ENCODE measurements at regions not wholly inside any gene's neighbourhood (a gene's known extent, or its start where the extent isn't known, plus 50 kb on each side); places are given as distances from the start of the nearest gene placed in this dataset.

- H3K9ac ChIP-seq (ENCODE audit: low read length in 5 of 5), result no peak overlapping the region
- no peaks in the 10 kb centered on the region for H3K9me3 ChIP-seq (ENCODE audit: control insufficient read depth in 5 of 5, low read length in 5 of 5)
- H3K4me1 ChIP-seq (ENCODE audit: control insufficient read depth in 5 of 5, insufficient read depth in 5 of 5, low read length in 5 of 5), result peaks cover 0 to 4% (median 0%) of the 10 kb centered on the region in 5 donors
- no peaks in the 10 kb centered on the region for H3K27me3 ChIP-seq (ENCODE audit: control insufficient read depth in 5 of 5, insufficient read depth in 4 of 5, low read length in 5 of 5)
- no peaks in the 10 kb centered on the region for H3K36me3 ChIP-seq (ENCODE audit: control insufficient read depth in 5 of 5, insufficient read depth in 5 of 5, low read length in 5 of 5)
- H3K4me3 ChIP-seq (ENCODE audit: low read depth in 1 of 5, low read length in 5 of 5), result no peak overlapping the region
- no peak overlapping the region for H3K27ac ChIP-seq (ENCODE audit: low read depth, low read length)
These were observed 209.9 kb upstream of the CTNNB1 start for GRCh38 chr3:40989141-40990061.

GRCh38 chr3:40990062-40990456, 209.2 kb upstream of the CTNNB1 start:
- H3K27ac ChIP-seq (ENCODE audit: low read depth, low read length), result no peak overlapping the region
- H3K9me3 ChIP-seq (ENCODE audit: control insufficient read depth in 5 of 5, low read length in 5 of 5), result no peaks in the 10 kb centered on the region
- no peaks in the 10 kb centered on the region for H3K27me3 ChIP-seq (ENCODE audit: control insufficient read depth in 5 of 5, insufficient read depth in 4 of 5, low read length in 5 of 5)
- H3K36me3 ChIP-seq (ENCODE audit: control insufficient read depth in 5 of 5, insufficient read depth in 5 of 5, low read length in 5 of 5), result no peaks in the 10 kb centered on the region
- peaks cover 0 to 4% (median 0%) of the 10 kb centered on the region in 5 donors for H3K4me1 ChIP-seq (ENCODE audit: control insufficient read depth in 5 of 5, insufficient read depth in 5 of 5, low read length in 5 of 5)
- no peak overlapping the region for H3K9ac ChIP-seq (ENCODE audit: low read length in 5 of 5)
- H3K4me3 ChIP-seq (ENCODE audit: low read depth in 1 of 5, low read length in 5 of 5), result no peak overlapping the region

GRCh38 chr3:40992023-40992422, 207.3 kb upstream of the CTNNB1 start:
- no peak overlapping the region for H3K9ac ChIP-seq (ENCODE audit: low read length in 5 of 5)
- no peak overlapping the region for H3K27ac ChIP-seq (ENCODE audit: low read depth, low read length)
- no peaks in the 10 kb centered on the region for H3K36me3 ChIP-seq (ENCODE audit: control insufficient read depth in 5 of 5, insufficient read depth in 5 of 5, low read length in 5 of 5)
- peaks cover 0 to 2% (median 0%) of the 10 kb centered on the region in 5 donors for H3K27me3 ChIP-seq (ENCODE audit: control insufficient read depth in 5 of 5, insufficient read depth in 4 of 5, low read length in 5 of 5)
- no peaks in the 10 kb centered on the region for H3K9me3 ChIP-seq (ENCODE audit: control insufficient read depth in 5 of 5, low read length in 5 of 5)
- no peak overlapping the region for H3K4me3 ChIP-seq (ENCODE audit: low read depth in 1 of 5, low read length in 5 of 5)
- peaks cover 0 to 4% (median 0%) of the 10 kb centered on the region in 5 donors for H3K4me1 ChIP-seq (ENCODE audit: control insufficient read depth in 5 of 5, insufficient read depth in 5 of 5, low read length in 5 of 5)

GRCh38 chr3:40994611-40995010, 204.7 kb upstream of the CTNNB1 start:
- Histone ChIP-seq H3K9me3 (ENCODE audit: control insufficient read depth in 5 of 5, low read length in 5 of 5) (no peaks in the 10 kb centered on the region), H3K27ac (ENCODE audit: low read depth, low read length) (no peak overlapping the region), H3K36me3 (ENCODE audit: control insufficient read depth in 5 of 5, insufficient read depth in 5 of 5, low read length in 5 of 5) (no peaks in the 10 kb centered on the region)

GRCh38 chr3:40995271-40995670, 204.0 kb upstream of the CTNNB1 start:
- Histone ChIP-seq H3K9ac (ENCODE audit: low read length in 5 of 5) (no peak overlapping the region), H3K4me3 (ENCODE audit: low read depth in 1 of 5, low read length in 5 of 5) (no peak overlapping the region), H3K27ac (ENCODE audit: low read depth, low read length) (no peak overlapping the region), H3K27me3 (ENCODE audit: control insufficient read depth in 5 of 5, insufficient read depth in 4 of 5, low read length in 5 of 5) (peaks cover 0 to 2% (median 0%) of the 10 kb centered on the region in 5 donors), H3K9me3 (ENCODE audit: control insufficient read depth in 5 of 5, low read length in 5 of 5) (no peaks in the 10 kb centered on the region), H3K4me1 (ENCODE audit: control insufficient read depth in 5 of 5, insufficient read depth in 5 of 5, low read length in 5 of 5) (peaks cover 0 to 14% (median 5%) of the 10 kb centered on the region in 5 donors), H3K36me3 (ENCODE audit: control insufficient read depth in 5 of 5, insufficient read depth in 5 of 5, low read length in 5 of 5) (no peaks in the 10 kb centered on the region)

More at GRCh38 chr3:40994611-40995010, 204.7 kb upstream of the CTNNB1 start:
- no peak overlapping the region for H3K4me3 ChIP-seq (ENCODE audit: low read depth in 1 of 5, low read length in 5 of 5)
- H3K27me3 ChIP-seq (ENCODE audit: control insufficient read depth in 5 of 5, insufficient read depth in 4 of 5, low read length in 5 of 5), result peaks cover 0 to 2% (median 0%) of the 10 kb centered on the region in 5 donors
- H3K4me1 ChIP-seq (ENCODE audit: control insufficient read depth in 5 of 5, insufficient read depth in 5 of 5, low read length in 5 of 5), result peaks cover 0 to 11% (median 5%) of the 10 kb centered on the region in 5 donors
- H3K9ac ChIP-seq (ENCODE audit: low read length in 5 of 5), result no peak overlapping the region

- peaks cover 0 to 22% (median 5%) of the 10 kb centered on the region in 5 donors for H3K4me1 ChIP-seq (ENCODE audit: control insufficient read depth in 5 of 5, insufficient read depth in 5 of 5, low read length in 5 of 5)
These were observed 202.9 kb upstream of the CTNNB1 start for GRCh38 chr3:40996382-40996781.

GRCh38 chr3:40996827-40997710, 202.2 kb upstream of the CTNNB1 start:
- Histone ChIP-seq H3K4me3 (ENCODE audit: low read depth in 1 of 5, low read length in 5 of 5) (no peak overlapping the region), H3K9me3 (ENCODE audit: control insufficient read depth in 5 of 5, low read length in 5 of 5) (no peaks in the 10 kb centered on the region), H3K4me1 (ENCODE audit: control insufficient read depth in 5 of 5, insufficient read depth in 5 of 5, low read length in 5 of 5) (peaks cover 0 to 22% (median 5%) of the 10 kb centered on the region in 5 donors), H3K9ac (ENCODE audit: low read length in 5 of 5) (no peak overlapping the region), H3K27ac (ENCODE audit: low read depth, low read length) (no peak overlapping the region), H3K27me3 (ENCODE audit: control insufficient read depth in 5 of 5, insufficient read depth in 4 of 5, low read length in 5 of 5) (peaks cover 0 to 2% (median 0%) of the 10 kb centered on the region in 5 donors), H3K36me3 (ENCODE audit: control insufficient read depth in 5 of 5, insufficient read depth in 5 of 5, low read length in 5 of 5) (no peaks in the 10 kb centered on the region)

More at GRCh38 chr3:40996382-40996781, 202.9 kb upstream of the CTNNB1 start:
- Histone ChIP-seq H3K4me3 (ENCODE audit: low read depth in 1 of 5, low read length in 5 of 5) (no peak overlapping the region), H3K36me3 (ENCODE audit: control insufficient read depth in 5 of 5, insufficient read depth in 5 of 5, low read length in 5 of 5) (no peaks in the 10 kb centered on the region), H3K9me3 (ENCODE audit: control insufficient read depth in 5 of 5, low read length in 5 of 5) (no peaks in the 10 kb centered on the region), H3K9ac (ENCODE audit: low read length in 5 of 5) (no peak overlapping the region), H3K27me3 (ENCODE audit: control insufficient read depth in 5 of 5, insufficient read depth in 4 of 5, low read length in 5 of 5) (peaks cover 0 to 2% (median 0%) of the 10 kb centered on the region in 5 donors), H3K27ac (ENCODE audit: low read depth, low read length) (no peak overlapping the region)

GRCh38 chr3:40997711-40998519, 201.4 kb upstream of the CTNNB1 start:
- H3K9me3 ChIP-seq (ENCODE audit: control insufficient read depth in 5 of 5, low read length in 5 of 5), result no peaks in the 10 kb centered on the region
- H3K27ac ChIP-seq (ENCODE audit: low read depth, low read length), result no peak overlapping the region
- H3K27me3 ChIP-seq (ENCODE audit: control insufficient read depth in 5 of 5, insufficient read depth in 4 of 5, low read length in 5 of 5), result peaks cover 0 to 2% (median 0%) of the 10 kb centered on the region in 5 donors
- no peak overlapping the region for H3K4me3 ChIP-seq (ENCODE audit: low read depth in 1 of 5, low read length in 5 of 5)
- H3K36me3 ChIP-seq (ENCODE audit: control insufficient read depth in 5 of 5, insufficient read depth in 5 of 5, low read length in 5 of 5), result no peaks in the 10 kb centered on the region
- peaks cover 0 to 22% (median 5%) of the 10 kb centered on the region in 5 donors for H3K4me1 ChIP-seq (ENCODE audit: control insufficient read depth in 5 of 5, insufficient read depth in 5 of 5, low read length in 5 of 5)
- H3K9ac ChIP-seq (ENCODE audit: low read length in 5 of 5), result no peak overlapping the region

GRCh38 chr3:40999682-41000081, 199.6 kb upstream of the CTNNB1 start:
- Histone ChIP-seq H3K9ac (ENCODE audit: low read length in 5 of 5) (no peak overlapping the region), H3K27me3 (ENCODE audit: control insufficient read depth in 5 of 5, insufficient read depth in 4 of 5, low read length in 5 of 5) (peaks cover 0 to 2% (median 0%) of the 10 kb centered on the region in 5 donors), H3K36me3 (ENCODE audit: control insufficient read depth in 5 of 5, insufficient read depth in 5 of 5, low read length in 5 of 5) (no peaks in the 10 kb centered on the region), H3K9me3 (ENCODE audit: control insufficient read depth in 5 of 5, low read length in 5 of 5) (no peaks in the 10 kb centered on the region), H3K4me3 (ENCODE audit: low read depth in 1 of 5, low read length in 5 of 5) (no peak overlapping the region), H3K27ac (ENCODE audit: low read depth, low read length) (no peak overlapping the region), H3K4me1 (ENCODE audit: control insufficient read depth in 5 of 5, insufficient read depth in 5 of 5, low read length in 5 of 5) (peaks cover 0 to 22% (median 5%) of the 10 kb centered on the region in 5 donors)
